Endodermal cell (in vitro differentiated cells): ENCODE measurements at regions not wholly inside any gene's neighbourhood (a gene's known extent, or its start where the extent isn't known, plus 50 kb on each side); places are given as distances from the start of the nearest gene placed in this dataset.

Source experiments
- DNase-seq: peaks from one replicate; pipeline ENCODE4 v3.0.0-alpha.2; 2017
- H3K27ac ChIP-seq: 2 replicates; pipeline ENCODE4 v1.5.1; 2013; ENCODE audit warnings: mild to moderate bottlenecking, low read depth, low read length, moderate library complexity
- H3K27me3 ChIP-seq: 2 replicates; pipeline ENCODE4 v1.6.1; 2013; ENCODE audit warnings: mild to moderate bottlenecking, low read length, moderate library complexity; ENCODE audit not compliant: insufficient read depth, control insufficient read depth, poor library complexity, severe bottlenecking
- H3K36me3 ChIP-seq: 2 replicates; pipeline ENCODE4 v1.7.0; 2013; ENCODE audit warnings: mild to moderate bottlenecking, low read length, moderate library complexity; ENCODE audit not compliant: control insufficient read depth, insufficient read depth
- H3K4me1 ChIP-seq: one replicate; pipeline ENCODE4 v1.7.0; 2013; ENCODE audit warnings: low read length; ENCODE audit not compliant: control insufficient read depth, insufficient read depth
- H3K4me3 ChIP-seq: 2 replicates; pipeline ENCODE4 v1.5.1; 2013; ENCODE audit warnings: mild to moderate bottlenecking, low read length, moderate library complexity
- H3K9ac ChIP-seq: 2 replicates; pipeline ENCODE4 v1.6.1; 2013; ENCODE audit warnings: mild to moderate bottlenecking, low read length, moderate library complexity; ENCODE audit not compliant: poor library complexity, severe bottlenecking; ENCODE audit errors: extremely low read depth
- H3K9me3 ChIP-seq: 2 replicates; pipeline ENCODE4 v1.6.1; 2013; ENCODE audit warnings: mild to moderate bottlenecking, low read length, moderate library complexity; ENCODE audit not compliant: control insufficient read depth
- H3K27ac Mint-ChIP-seq: 2 replicates; pipeline ENCODE4 v1.8.0; 2020; ENCODE audit warnings: mixed read lengths
- H3K27me3 Mint-ChIP-seq: 2 replicates; pipeline ENCODE4 v1.8.0; 2021; ENCODE audit warnings: mild to moderate bottlenecking, mixed read lengths; ENCODE audit not compliant: insufficient read depth
- H3K36me3 Mint-ChIP-seq: 2 replicates; pipeline ENCODE4 v1.8.0; 2020; ENCODE audit warnings: low read depth, mixed read lengths
- H3K4me1 Mint-ChIP-seq: 2 replicates; pipeline ENCODE4 v1.8.0; 2020; ENCODE audit warnings: mixed read lengths
- H3K4me3 Mint-ChIP-seq: 2 replicates; pipeline ENCODE4 v1.8.0; 2020; ENCODE audit warnings: mild to moderate bottlenecking, moderate library complexity, mixed read lengths
- H3K9me3 Mint-ChIP-seq: 2 replicates; pipeline ENCODE4 v1.8.0; 2020; ENCODE audit warnings: mild to moderate bottlenecking, mixed read lengths
- WGBS, 2 experiments: methylation state at CpG; one replicate each; pipeline versions ENCODE4 v1.1.5 to v1.1.7; 2013; ENCODE audit warnings: missing lambda C conversion rate in 2 of 2, mixed read lengths in 1 of 2; ENCODE audit not compliant: insufficient coverage in 1 of 2, insufficient read length in 1 of 2; 5-methylcytosine and 5-hydroxymethylcytosine counted together
- TF ChIP-seq, protein P1 (sequence below): fragments of 200-600 bp; sonication (generic); conservative IDR thresholded peaks from 2 replicates; pipeline ENCODE4 v1.5.0; 2021; ENCODE audit warnings: antibody characterized with exemption, mild to moderate bottlenecking

DNA sequence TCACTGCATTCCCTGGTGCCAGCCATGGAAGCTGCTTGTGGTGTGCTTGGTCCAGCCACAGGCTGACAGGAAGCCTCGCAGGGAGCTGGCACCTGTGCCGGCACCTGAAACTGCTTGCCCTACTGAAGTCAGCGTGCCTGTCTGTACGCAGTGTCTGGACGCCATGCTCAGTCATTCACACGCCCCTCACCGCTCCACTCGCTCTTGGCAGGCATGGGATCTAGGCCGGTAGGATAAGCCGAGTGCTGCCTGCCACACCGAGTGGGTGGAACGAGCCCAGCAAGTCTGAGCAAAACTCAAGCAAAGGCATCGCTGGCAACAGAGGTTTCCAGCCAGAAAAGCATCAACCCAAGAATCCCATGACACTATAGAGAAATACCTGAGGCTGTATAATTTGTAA lies 350.6 kb downstream of the CDH11 start:
- WGBS, 2 experiments = 94 to 97% methylated on average over 11 to 13 of the region's 13 CpGs
- Mint-ChIP-seq H3K4me3 (no peak overlapping the region), H3K4me1 (no peaks in the 10 kb centered on the region), H3K27ac (no peak overlapping the region), H3K9me3 (no peaks in the 10 kb centered on the region), H3K36me3 (no peaks in the 10 kb centered on the region), H3K27me3 (no peaks in the 10 kb centered on the region)
- TF ChIP-seq, protein P1, sequence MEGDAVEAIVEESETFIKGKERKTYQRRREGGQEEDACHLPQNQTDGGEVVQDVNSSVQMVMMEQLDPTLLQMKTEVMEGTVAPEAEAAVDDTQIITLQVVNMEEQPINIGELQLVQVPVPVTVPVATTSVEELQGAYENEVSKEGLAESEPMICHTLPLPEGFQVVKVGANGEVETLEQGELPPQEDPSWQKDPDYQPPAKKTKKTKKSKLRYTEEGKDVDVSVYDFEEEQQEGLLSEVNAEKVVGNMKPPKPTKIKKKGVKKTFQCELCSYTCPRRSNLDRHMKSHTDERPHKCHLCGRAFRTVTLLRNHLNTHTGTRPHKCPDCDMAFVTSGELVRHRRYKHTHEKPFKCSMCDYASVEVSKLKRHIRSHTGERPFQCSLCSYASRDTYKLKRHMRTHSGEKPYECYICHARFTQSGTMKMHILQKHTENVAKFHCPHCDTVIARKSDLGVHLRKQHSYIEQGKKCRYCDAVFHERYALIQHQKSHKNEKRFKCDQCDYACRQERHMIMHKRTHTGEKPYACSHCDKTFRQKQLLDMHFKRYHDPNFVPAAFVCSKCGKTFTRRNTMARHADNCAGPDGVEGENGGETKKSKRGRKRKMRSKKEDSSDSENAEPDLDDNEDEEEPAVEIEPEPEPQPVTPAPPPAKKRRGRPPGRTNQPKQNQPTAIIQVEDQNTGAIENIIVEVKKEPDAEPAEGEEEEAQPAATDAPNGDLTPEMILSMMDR = no peak
- Histone ChIP-seq H3K9me3 (no peaks in the 10 kb centered on the region), H3K27ac (no peak overlapping the region), H3K27me3 (no peaks in the 10 kb centered on the region), H3K4me3 (no peak overlapping the region), H3K9ac (no peak overlapping the region), H3K36me3 (no peaks in the 10 kb centered on the region), H3K4me1 (no peaks in the 10 kb centered on the region)
- DNase-seq = no peak

DNA sequence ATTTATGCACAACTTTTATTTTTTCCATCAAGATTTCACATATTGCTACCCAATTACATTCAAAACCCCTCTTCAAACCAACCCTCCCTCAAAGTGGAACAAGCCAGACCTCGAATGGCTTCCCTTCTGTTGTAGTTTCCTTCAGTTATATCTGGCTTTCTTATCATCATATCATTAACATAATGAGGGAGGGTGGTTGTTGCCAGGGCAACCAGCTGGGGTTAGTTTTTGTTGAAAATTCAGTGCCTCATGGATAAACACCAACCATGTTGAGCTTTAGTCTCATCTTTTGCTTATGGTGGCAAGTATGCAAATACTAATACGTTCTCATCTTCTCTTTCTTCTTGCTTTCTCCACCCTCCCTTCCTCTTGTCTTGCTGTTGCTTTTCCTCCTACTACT lies 359.7 kb downstream of the CDH11 start:
- Histone ChIP-seq H3K9me3 (no peaks in the 10 kb centered on the region), H3K27ac (no peak overlapping the region), H3K4me3 (no peak overlapping the region), H3K4me1 (no peaks in the 10 kb centered on the region), H3K36me3 (no peaks in the 10 kb centered on the region), H3K27me3 (no peaks in the 10 kb centered on the region), H3K9ac (no peak overlapping the region)
- no peaks in the 10 kb centered on the region for H3K27me3 Mint-ChIP-seq
- 80% methylated on average over 2 of the region's 2 CpGs; no CpG with 5 or more reads in 1 of the 2 experiments for WGBS, 2 experiments
- H3K36me3 Mint-ChIP-seq = no peaks in the 10 kb centered on the region
- no peak for DNase-seq
- H3K4me1 Mint-ChIP-seq = no peaks in the 10 kb centered on the region
- no peak overlapping the region for H3K27ac Mint-ChIP-seq
- H3K4me3 Mint-ChIP-seq = no peak overlapping the region
- no peaks in the 10 kb centered on the region for H3K9me3 Mint-ChIP-seq
- TF ChIP-seq, protein P1 = no peak

GRCh38 chr16:64754279-64754678 lies 367.6 kb downstream of the CDH11 start:
- H3K27me3 Mint-ChIP-seq = no peaks in the 10 kb centered on the region
- DNase-seq = no peak
- no peaks in the 10 kb centered on the region for H3K4me1 Mint-ChIP-seq
- H3K36me3 Mint-ChIP-seq = no peaks in the 10 kb centered on the region
- no peaks in the 10 kb centered on the region for H3K36me3 ChIP-seq
- no peaks in the 10 kb centered on the region for H3K9me3 Mint-ChIP-seq
- WGBS, 2 experiments = no CpG with 5 or more reads among the region's 1 CpG
- no peaks in the 10 kb centered on the region for H3K4me1 ChIP-seq
- TF ChIP-seq, protein P1 = no peak
- H3K4me3 Mint-ChIP-seq = no peak overlapping the region
- no peak overlapping the region for H3K27ac Mint-ChIP-seq
- H3K4me3 ChIP-seq = no peak overlapping the region
- no peak overlapping the region for H3K27ac ChIP-seq
- H3K27me3 ChIP-seq = no peaks in the 10 kb centered on the region
- no peaks in the 10 kb centered on the region for H3K9me3 ChIP-seq
- H3K9ac ChIP-seq = no peak overlapping the region
